GM19025 (cell line): ENCODE measurements at regions not wholly inside any gene's neighbourhood (a gene's known extent, or its start where the extent isn't known, plus 50 kb on each side); places are given as distances from the start of the nearest gene placed in this dataset.
"Not testable (repeated sequence)": the region's sequence is repeated elsewhere in the genome, so short reads cannot be mapped to it uniquely, and the experiment has no call there.

ENCODE experiments used
- ATAC-seq: cut with Tn5 transposase; IDR thresholded peaks from one replicate; pipeline ENCODE4 v1.9.1; 2021; ENCODE audit warnings: mild to moderate bottlenecking, low read depth, moderate library complexity; ENCODE audit not compliant: unreplicated experiment

GRCh38 chr2:208916881-208917280 lies 507.0 kb upstream of the MAP2 start:
- ATAC-seq: no peak

- ATAC-seq: not testable (repeated sequence)
Measured at GRCh38 chr2:208921358-208921757, 502.5 kb upstream of the MAP2 start.

DNA sequence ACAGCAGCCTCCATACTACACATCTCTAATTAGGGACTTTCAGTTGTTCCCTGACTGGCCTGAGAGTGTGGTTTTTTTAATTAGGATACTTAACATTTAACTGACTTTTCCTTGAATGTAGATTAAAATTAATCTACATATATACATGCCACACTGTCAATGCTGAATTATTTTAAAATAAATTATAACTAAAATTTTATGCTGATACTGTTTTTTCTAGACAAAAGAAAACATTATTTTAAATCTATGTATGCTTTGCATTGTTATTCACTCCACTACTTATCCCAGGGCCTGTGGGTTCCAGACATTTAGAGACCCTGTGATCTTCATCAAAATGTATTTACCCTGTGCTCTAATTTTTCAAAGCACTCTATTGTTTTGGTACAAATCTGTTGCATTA lies 496.0 kb upstream of the MAP2 start:
- no peak for ATAC-seq

GRCh38 chr2:208929139-208929864 lies 494.5 kb upstream of the MAP2 start:
- ATAC-seq: no peak

GRCh38 chr2:208929894-208930427 lies 493.9 kb upstream of the MAP2 start:
- no peak for ATAC-seq

DNA sequence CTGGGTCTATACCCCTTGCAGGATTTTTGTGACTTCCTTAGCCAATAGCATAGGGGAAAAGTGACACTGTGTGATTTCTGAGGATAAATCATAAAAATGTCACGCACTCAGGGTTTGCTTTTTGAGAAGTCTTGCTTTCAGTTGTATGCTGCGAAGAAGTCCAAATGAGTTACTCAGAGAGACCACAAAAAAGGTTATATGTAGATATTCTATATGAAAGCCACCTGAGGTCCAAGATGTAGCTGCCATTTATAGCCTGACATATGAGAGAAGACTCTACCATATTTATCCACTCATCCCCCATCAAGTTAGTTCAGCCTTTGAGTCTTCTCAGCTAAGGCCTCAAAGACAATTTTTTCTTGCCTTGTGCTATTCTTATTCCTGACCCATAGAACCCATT lies 488.3 kb upstream of the MAP2 start:
- no peak for ATAC-seq

- ATAC-seq: no peak
Measured at GRCh38 chr2:208937521-208937920, 486.3 kb upstream of the MAP2 start.

DNA sequence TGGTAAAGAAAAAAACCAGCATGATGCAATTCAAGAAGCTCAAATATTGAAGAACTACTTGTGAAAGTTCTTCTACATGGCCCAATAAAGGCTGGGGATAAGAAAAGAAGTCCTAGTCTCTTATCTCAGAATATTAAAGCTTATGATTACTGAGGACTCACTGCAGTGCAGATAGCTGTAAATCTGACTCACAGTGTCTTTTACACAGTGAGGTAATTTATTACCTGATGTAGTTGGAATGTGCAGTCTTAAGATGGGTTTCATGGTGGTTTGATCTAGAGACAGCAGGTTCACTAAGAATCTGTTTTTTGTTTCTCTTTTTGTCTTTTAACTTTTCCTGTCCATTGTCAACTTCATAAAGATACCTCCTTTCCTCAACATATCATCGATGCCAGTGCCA lies 484.0 kb upstream of the MAP2 start:
- no peak for ATAC-seq

DNA sequence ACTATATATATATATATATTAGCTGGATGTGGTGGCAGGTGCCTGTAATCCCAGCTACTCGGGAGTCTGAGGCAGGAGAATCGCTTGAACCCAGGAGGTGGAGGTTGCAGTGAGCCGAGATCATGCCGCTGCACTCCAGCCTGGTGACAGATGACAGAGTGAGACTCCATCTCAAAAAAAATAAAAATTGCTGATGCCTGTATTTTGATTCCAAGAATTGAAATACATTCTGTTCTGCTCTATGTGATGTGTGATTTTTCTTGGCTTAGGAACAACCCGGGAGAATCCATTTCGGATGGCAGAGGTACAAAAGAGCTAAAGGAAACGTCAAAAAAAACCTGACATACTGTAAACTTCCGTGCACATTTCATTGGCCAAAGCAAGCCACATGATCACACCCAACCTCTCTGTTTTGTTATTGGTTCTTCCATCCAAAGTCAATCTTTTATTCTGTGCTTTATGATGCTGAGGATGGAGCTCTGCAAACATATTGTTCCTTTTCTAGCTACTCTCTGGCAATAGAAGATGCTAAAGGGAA lies 478.1 kb upstream of the MAP2 start:
- ATAC-seq: no peak

DNA sequence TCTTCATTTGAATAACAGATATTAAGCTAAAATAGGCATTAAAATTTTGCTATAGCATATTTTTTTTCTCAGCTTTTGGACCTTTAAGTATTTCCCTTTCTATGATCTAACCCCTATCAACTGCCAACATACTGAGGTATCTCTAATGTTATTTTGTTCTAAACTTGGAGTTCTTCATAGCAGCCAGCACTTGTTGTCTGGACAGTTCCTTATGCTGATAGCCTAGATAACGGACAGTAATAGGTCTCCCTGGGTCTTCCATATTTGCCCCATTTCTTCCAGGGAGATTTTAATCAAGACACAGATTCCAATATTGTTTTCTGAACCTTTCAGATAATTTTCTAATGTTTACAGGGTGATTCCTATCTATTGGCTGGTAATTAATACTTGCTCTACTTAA lies 475.8 kb upstream of the MAP2 start:
- ATAC-seq: no peak

DNA sequence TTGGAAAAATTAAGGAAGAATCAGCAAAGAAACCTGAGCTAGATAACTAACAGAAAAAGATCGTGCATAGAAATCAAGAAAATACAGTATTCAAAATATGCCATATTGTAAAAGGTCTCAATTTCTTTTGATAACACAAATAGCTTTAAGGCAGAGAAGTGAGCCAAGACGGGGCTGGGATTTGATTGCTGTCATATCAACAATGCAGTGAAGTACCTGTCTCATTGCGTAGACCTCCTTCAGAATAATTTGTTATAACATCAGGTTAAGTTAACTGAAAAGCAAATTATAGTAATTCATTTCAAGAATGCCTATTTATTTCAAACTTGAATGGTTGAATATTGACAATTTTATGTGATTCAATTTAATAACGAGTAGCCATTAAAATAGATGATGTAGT lies 453.8 kb upstream of the MAP2 start:
- no peak for ATAC-seq

DNA sequence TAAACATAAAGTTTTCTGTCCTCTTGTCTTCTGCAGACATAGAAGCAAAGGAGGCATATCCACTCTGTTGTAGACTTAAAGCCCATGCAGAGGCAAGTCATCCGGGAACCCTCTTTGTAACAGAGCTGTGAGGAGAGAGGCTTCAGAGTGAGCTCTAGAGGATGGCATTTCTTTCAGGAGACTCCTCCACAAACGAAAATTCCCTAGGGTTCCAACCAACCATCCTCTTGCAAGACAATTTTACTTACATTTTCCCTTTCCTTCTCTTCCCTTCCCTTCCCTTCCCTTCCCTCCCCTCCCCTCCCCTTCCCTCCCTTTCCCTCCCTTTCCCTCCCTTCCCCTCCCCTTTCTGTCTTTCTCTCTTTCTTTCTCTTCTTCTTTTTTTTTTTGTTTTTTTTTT lies 446.3 kb upstream of the MAP2 start:
- ATAC-seq: no peak

DNA sequence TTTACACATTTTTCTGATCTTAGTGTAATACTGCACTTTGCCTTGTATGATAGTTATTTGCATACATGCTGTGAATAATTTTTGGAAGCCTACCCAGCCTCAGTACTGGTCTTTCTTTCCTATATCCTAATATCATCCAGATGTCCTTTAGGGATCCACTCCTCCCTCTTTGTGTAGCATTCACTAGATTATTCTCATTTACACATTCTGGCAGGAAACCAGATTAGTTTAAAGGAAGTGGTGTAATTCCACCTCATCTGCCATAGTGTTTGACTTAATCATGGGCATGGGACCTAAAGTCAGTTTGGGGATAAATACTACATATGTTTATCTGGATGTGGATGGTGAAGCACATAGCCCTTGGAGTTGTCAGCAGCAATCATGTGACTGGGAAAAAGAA lies 444.9 kb upstream of the MAP2 start:
- no peak for ATAC-seq

DNA sequence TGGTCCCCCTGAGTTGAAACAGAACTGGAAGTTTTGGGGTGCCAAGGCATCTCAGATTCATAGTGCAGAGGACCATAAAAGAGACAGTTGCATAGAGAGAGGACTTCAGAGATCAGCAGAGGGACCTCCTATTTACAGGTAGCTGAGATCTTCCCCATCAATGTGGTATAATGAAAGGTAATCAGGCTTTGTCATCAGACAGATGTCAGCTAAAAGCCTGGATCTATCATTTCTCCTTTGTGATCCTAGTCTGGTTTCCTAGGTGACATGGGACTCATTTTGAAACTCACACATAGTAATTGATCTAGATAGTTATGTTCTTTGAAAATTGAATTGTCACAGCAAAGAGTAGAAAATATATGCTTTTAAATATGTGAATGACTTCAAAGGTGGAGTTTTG lies 443.5 kb upstream of the MAP2 start:
- no peak for ATAC-seq

DNA sequence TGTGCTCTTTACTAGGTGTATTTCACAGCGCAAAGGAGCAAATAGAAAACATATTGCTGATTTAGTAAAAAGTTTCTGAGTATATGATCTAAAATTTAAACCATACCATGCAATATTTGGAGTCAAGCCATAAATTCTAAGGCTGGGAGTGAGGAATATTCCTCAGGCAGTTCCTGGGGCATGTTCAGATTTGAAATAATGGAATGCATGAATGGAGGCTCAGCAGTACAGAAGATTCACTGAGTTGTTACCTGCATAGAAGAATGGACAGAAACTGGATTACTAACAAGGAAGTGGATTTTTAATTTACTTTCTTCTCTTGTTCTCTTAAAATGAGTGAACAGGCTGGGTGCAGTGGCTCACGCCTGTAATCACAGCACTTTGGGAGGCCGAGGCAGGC lies 441.0 kb upstream of the MAP2 start:
- no peak for ATAC-seq

GRCh38 chr2:208983486-208983885 lies 440.4 kb upstream of the MAP2 start:
- no peak for ATAC-seq

GRCh38 chr2:208984376-208985090 lies 439.3 kb upstream of the MAP2 start:
- ATAC-seq: no peak

GRCh38 chr2:208985644-208986043 lies 438.2 kb upstream of the MAP2 start:
- ATAC-seq: no peak

- no peak for ATAC-seq
Measured at GRCh38 chr2:208990716-208991115, 433.1 kb upstream of the MAP2 start.

GRCh38 chr2:208999911-209000310 lies 423.9 kb upstream of the MAP2 start:
- no peak for ATAC-seq

- no peak for ATAC-seq
Measured at GRCh38 chr2:209002054-209002453, 421.8 kb upstream of the MAP2 start.

DNA sequence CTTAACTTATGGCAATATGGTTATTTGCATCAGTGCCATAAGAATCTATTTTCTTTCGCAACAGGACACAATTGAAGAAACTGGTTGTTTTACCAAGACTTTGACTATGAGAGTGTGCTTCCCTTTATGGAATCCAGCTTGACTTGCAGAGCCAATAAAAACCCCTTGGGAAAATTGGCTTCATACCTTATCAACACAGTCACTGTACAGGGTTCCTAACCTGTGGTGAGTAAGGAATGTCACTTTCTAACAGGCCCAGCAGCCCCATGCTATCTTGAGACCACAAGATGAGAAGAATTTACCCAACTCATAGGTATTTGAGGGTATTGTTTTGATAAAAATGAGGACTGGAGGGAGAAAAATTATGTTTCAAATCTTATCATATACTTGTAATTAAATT lies 418.5 kb upstream of the MAP2 start:
- ATAC-seq: no peak
